Liver (tissue), 8 donors: ENCODE measurements at regions not wholly inside any gene's neighbourhood (a gene's known extent, or its start where the extent isn't known, plus 50 kb on each side); places are given as distances from the start of the nearest gene placed in this dataset.

Experiments used
- DNase-seq: peaks from one replicate; pipeline ENCODE4 v3.0.0-alpha.2; 2017; ENCODE audit warnings: low spot score
- H3K27ac ChIP-seq, 2 donors: one replicate each; pipeline ENCODE4 v1.7.0; 2013; ENCODE audit warnings: inconsistent platforms in 2 of 2, low read length in 2 of 2, control low read depth in 1 of 2, low read depth in 1 of 2, mild to moderate bottlenecking in 1 of 2
- H3K27me3 ChIP-seq, 4 donors: one replicate each; pipeline versions ENCODE4 v1.6.1 to v1.7.0; 2013; ENCODE audit warnings: low read length in 3 of 4, inconsistent platforms in 1 of 4, mild to moderate bottlenecking in 1 of 4, moderate library complexity in 1 of 4; ENCODE audit not compliant: control insufficient read depth in 4 of 4, insufficient read depth in 4 of 4
- H3K36me3 ChIP-seq, 4 donors: one replicate each; pipeline versions ENCODE4 v1.6.1 to v1.7.0; 2013; ENCODE audit warnings: low read length in 3 of 4, mild to moderate bottlenecking in 3 of 4, low read depth in 1 of 4, moderate library complexity in 1 of 4; ENCODE audit not compliant: control insufficient read depth in 4 of 4, insufficient read depth in 3 of 4
- H3K4me1 ChIP-seq, 4 donors: one replicate each; pipeline versions ENCODE4 v1.6.1 to v1.7.0; 2013; ENCODE audit warnings: low read length in 3 of 4, mild to moderate bottlenecking in 3 of 4, moderate library complexity in 1 of 4; ENCODE audit not compliant: control insufficient read depth in 4 of 4, insufficient read depth in 4 of 4
- H3K4me3 ChIP-seq, 3 donors: one replicate each; pipeline versions ENCODE4 v1.6.1 to v1.7.0; 2013; ENCODE audit warnings: low read length in 3 of 3, control low read depth in 1 of 3, low read depth in 1 of 3, mild to moderate bottlenecking in 1 of 3
- H3K9ac ChIP-seq, 2 donors: one replicate each; pipeline ENCODE4 v1.7.0; 2013; ENCODE audit warnings: low read length in 2 of 2, mild to moderate bottlenecking in 2 of 2, moderate library complexity in 2 of 2, control low read depth in 1 of 2, low read depth in 1 of 2
- H3K9me3 ChIP-seq, 4 donors: one replicate each; pipeline versions ENCODE4 v1.6.1 to v1.7.0; 2013; ENCODE audit warnings: low read length in 3 of 4; ENCODE audit not compliant: control insufficient read depth in 4 of 4
- ATF3 ChIP-seq: IDR thresholded peaks from 2 replicates; pipeline ENCODE4 v1.6.1; 2016; ENCODE audit warnings: antibody characterized with exemption
- CTCF ChIP-seq: fragments of 150-350 bp; IDR thresholded peaks from 2 replicates; pipeline ENCODE4 v1.5.1; 2017; ENCODE audit warnings: improper control_type of control experiment, low read depth, low read length; ENCODE audit not compliant: missing input control
- EGR1 ChIP-seq, 2 donors: IDR thresholded peaks; 2 replicates each; pipeline ENCODE4 v1.6.1; 2016 to 2018; ENCODE audit warnings: antibody characterized with exemption in 2 of 2, low read depth in 2 of 2
- FOXA1 ChIP-seq: IDR thresholded peaks from 2 replicates; pipeline ENCODE4 v1.6.1; 2016; ENCODE audit warnings: antibody characterized with exemption
- FOXA2 ChIP-seq: IDR thresholded peaks from 2 replicates; pipeline ENCODE4 v1.6.1; 2016; ENCODE audit warnings: antibody characterized with exemption
- GABPA ChIP-seq, 2 donors: IDR thresholded peaks in 1 of 2; conservative IDR thresholded peaks in 1 of 2; 2 replicates each; pipeline ENCODE4 v1.6.1; 2016; ENCODE audit warnings: antibody characterized with exemption in 2 of 2, mild to moderate bottlenecking in 1 of 2, moderate library complexity in 1 of 2
- HNF4A ChIP-seq, 2 donors: conservative IDR thresholded peaks; 2 replicates each; pipeline ENCODE4 v1.6.1; 2016; ENCODE audit warnings: antibody characterized with exemption in 2 of 2, mild to moderate bottlenecking in 2 of 2
- HNF4G ChIP-seq: IDR thresholded peaks from 2 replicates; pipeline ENCODE4 v1.6.1; 2016; ENCODE audit warnings: antibody characterized with exemption
- JUND ChIP-seq, 2 donors: IDR thresholded peaks; 2 replicates each; pipeline ENCODE4 v1.6.1; 2016; ENCODE audit warnings: antibody characterized with exemption in 2 of 2
- MAX ChIP-seq: IDR thresholded peaks from 2 replicates; pipeline ENCODE4 v1.6.1; 2016; ENCODE audit warnings: antibody characterized with exemption
- NR2F2 ChIP-seq: IDR thresholded peaks from 2 replicates; pipeline ENCODE4 v1.6.1; 2016; ENCODE audit warnings: antibody characterized with exemption
- RAD21 ChIP-seq, 2 donors: IDR thresholded peaks; 2 replicates each; pipeline ENCODE4 v1.6.1; 2016; ENCODE audit warnings: antibody characterized with exemption in 2 of 2, mild to moderate bottlenecking in 2 of 2
- REST ChIP-seq: IDR thresholded peaks from 2 replicates; pipeline ENCODE4 v1.6.1; 2016; ENCODE audit warnings: antibody characterized with exemption, mild to moderate bottlenecking
- RXRA ChIP-seq, 2 donors: IDR thresholded peaks; 2 replicates each; pipeline ENCODE4 v1.6.1; 2017 to 2018; ENCODE audit warnings: antibody characterized with exemption in 2 of 2, mild to moderate bottlenecking in 1 of 2
- SP1 ChIP-seq: IDR thresholded peaks from 2 replicates; pipeline ENCODE4 v1.6.1; 2018; ENCODE audit warnings: antibody characterized with exemption, mild to moderate bottlenecking
- TAF1 ChIP-seq: conservative IDR thresholded peaks from 2 replicates; pipeline ENCODE4 v1.6.1; 2016; ENCODE audit warnings: antibody characterized with exemption, mild to moderate bottlenecking
- YY1 ChIP-seq: IDR thresholded peaks from 2 replicates; pipeline ENCODE4 v1.6.1; 2016; ENCODE audit warnings: antibody characterized with exemption, mild to moderate bottlenecking
- ZBTB33 ChIP-seq: IDR thresholded peaks from 2 replicates; pipeline ENCODE4 v1.6.1; 2016; ENCODE audit warnings: antibody characterized with exemption
- WGBS: extraction: QIAGEN DNeasy Blood & Tissue Kit; methylation state at CpG from one replicate; pipeline ENCODE4 v1.1.7; 2013; 5-methylcytosine and 5-hydroxymethylcytosine counted together
- donor health status: healthy.
- donor health status: healthy.
- donor health status: healthy.
- donor health status: healthy.
- donor health status: healthy.

- TF ChIP-seq FOXA1 (no peak), ZBTB33 (no peak), NR2F2 (no peak), TAF1 (no peak), ATF3 (no peak), MAX (no peak), GABPA (IDR thresholded peaks at IDR 0.05 in 1 of 2, conservative IDR thresholded peaks at IDR 0.05 in 1 of 2) (no peak), FOXA2 (no peak), SP1 (no peak), CTCF (no peak), REST (no peak), HNF4G (no peak), RXRA (IDR thresholded peaks at IDR 0.05) (no peak), JUND (IDR thresholded peaks at IDR 0.05) (no peak), YY1 (no peak), RAD21 (IDR thresholded peaks at IDR 0.05) (no peak), EGR1 (IDR thresholded peaks at IDR 0.05; ENCODE audit: low read depth in 2 of 2) (no peak), HNF4A (conservative IDR thresholded peaks at IDR 0.05) (no peak)
Measured at GRCh38 chr3:132840201-132840700, 118.0 kb upstream of the NPHP3 start.

More at GRCh38 chr3:132840201-132840700, 118.0 kb upstream of the NPHP3 start:
- no peak overlapping the region for H3K27ac ChIP-seq
- no peak for DNase-seq
- H3K4me1 ChIP-seq, result no peaks in the 10 kb centered on the region
- H3K9ac ChIP-seq, result no peak overlapping the region
- H3K36me3 ChIP-seq, result no peaks in the 10 kb centered on the region
- H3K9me3 ChIP-seq, result no peaks in the 10 kb centered on the region
- peaks cover 0 to 2% (median 0%) of the 10 kb centered on the region in 4 donors for H3K27me3 ChIP-seq
- H3K4me3 ChIP-seq, result no peak overlapping the region
- WGBS, result 87% methylated on average over 3 of the region's 3 CpGs
